ENCODE measurements at regions not wholly inside any gene's neighbourhood (a gene's known extent, or its start where the extent isn't known, plus 50 kb on each side); places are given as distances from the start of the nearest gene placed in this dataset.

DNA sequence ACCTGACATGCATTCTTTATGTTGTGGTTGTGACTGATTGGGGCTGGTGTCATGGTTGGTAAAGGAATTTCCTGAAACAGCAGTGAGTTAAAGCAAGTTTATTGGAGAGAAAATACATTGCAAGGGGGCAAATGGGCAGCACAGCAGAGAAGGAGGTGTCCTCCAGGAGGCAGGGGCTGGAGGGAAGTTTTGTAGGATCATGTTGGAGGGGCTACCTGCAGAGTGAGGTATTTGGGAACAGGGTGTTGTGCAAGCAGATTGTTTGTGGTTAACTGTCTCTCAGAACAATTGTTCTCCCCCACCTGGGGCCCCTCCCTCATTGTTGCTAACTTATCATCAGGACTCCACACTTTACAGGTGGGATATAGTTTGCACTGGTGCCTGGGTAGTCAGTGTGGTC is 196.0 kb downstream of the NSUN3 start:
- no peak overlapping the region for H3K4me2 ChIP-seq (ENCODE audit: low read length)
- no peak overlapping the region for H3K4me3 ChIP-seq (ENCODE audit: low read length)
- H3K27me3 ChIP-seq (ENCODE audit: insufficient read depth, low read depth, low read length) = no peaks in the 10 kb centered on the region
- no peaks in the 10 kb centered on the region for H4K20me1 ChIP-seq (ENCODE audit: insufficient read depth)
- TF ChIP-seq TAF1 (IDR thresholded peaks at IDR 0.05; ENCODE audit: low read depth) (no peak), RAD21 (conservative IDR thresholded peaks at IDR 0.05) (no peak), EP300 (conservative IDR thresholded peaks at IDR 0.05; ENCODE audit: poor library complexity, severe bottlenecking) (no peak), POLR2AphosphoS5 (IDR thresholded peaks at IDR 0.05) (no peak), MXI1 (conservative IDR thresholded peaks at IDR 0.05; ENCODE audit: poor library complexity, severe bottlenecking) (no peak), EZH2 (IDR thresholded peaks at IDR 0.05; ENCODE audit: borderline replicate concordance, insufficient read depth, low read length, poor library complexity, severe bottlenecking) (no peak), SMC3 (conservative IDR thresholded peaks at IDR 0.05; ENCODE audit: poor library complexity) (no peak)
- TF ChIP-seq, protein P1, sequence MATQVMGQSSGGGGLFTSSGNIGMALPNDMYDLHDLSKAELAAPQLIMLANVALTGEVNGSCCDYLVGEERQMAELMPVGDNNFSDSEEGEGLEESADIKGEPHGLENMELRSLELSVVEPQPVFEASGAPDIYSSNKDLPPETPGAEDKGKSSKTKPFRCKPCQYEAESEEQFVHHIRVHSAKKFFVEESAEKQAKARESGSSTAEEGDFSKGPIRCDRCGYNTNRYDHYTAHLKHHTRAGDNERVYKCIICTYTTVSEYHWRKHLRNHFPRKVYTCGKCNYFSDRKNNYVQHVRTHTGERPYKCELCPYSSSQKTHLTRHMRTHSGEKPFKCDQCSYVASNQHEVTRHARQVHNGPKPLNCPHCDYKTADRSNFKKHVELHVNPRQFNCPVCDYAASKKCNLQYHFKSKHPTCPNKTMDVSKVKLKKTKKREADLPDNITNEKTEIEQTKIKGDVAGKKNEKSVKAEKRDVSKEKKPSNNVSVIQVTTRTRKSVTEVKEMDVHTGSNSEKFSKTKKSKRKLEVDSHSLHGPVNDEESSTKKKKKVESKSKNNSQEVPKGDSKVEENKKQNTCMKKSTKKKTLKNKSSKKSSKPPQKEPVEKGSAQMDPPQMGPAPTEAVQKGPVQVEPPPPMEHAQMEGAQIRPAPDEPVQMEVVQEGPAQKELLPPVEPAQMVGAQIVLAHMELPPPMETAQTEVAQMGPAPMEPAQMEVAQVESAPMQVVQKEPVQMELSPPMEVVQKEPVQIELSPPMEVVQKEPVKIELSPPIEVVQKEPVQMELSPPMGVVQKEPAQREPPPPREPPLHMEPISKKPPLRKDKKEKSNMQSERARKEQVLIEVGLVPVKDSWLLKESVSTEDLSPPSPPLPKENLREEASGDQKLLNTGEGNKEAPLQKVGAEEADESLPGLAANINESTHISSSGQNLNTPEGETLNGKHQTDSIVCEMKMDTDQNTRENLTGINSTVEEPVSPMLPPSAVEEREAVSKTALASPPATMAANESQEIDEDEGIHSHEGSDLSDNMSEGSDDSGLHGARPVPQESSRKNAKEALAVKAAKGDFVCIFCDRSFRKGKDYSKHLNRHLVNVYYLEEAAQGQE (IDR thresholded peaks at IDR 0.05; ENCODE audit: borderline replicate concordance) = no peak
- TF ChIP-seq, protein P2, sequence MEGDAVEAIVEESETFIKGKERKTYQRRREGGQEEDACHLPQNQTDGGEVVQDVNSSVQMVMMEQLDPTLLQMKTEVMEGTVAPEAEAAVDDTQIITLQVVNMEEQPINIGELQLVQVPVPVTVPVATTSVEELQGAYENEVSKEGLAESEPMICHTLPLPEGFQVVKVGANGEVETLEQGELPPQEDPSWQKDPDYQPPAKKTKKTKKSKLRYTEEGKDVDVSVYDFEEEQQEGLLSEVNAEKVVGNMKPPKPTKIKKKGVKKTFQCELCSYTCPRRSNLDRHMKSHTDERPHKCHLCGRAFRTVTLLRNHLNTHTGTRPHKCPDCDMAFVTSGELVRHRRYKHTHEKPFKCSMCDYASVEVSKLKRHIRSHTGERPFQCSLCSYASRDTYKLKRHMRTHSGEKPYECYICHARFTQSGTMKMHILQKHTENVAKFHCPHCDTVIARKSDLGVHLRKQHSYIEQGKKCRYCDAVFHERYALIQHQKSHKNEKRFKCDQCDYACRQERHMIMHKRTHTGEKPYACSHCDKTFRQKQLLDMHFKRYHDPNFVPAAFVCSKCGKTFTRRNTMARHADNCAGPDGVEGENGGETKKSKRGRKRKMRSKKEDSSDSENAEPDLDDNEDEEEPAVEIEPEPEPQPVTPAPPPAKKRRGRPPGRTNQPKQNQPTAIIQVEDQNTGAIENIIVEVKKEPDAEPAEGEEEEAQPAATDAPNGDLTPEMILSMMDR (IDR thresholded peaks at IDR 0.05; ENCODE audit: poor library complexity, severe bottlenecking) = no peak
- H3K79me2 ChIP-seq (replicated peaks; ENCODE audit: insufficient read depth, low read length) = no peaks in the 10 kb centered on the region
- no peak overlapping the region for H2AFZ ChIP-seq (ENCODE audit: low read depth, low read length)
- H3F3A ChIP-seq (ENCODE audit: insufficient read depth, low read length, poor library complexity, severe bottlenecking) = no peaks in the 10 kb centered on the region
- no peaks in the 10 kb centered on the region for H3K36me3 ChIP-seq (ENCODE audit: insufficient read depth, low read length)
- no peak overlapping the region for H3K9ac ChIP-seq (ENCODE audit: low read length)
- H3K27ac ChIP-seq (ENCODE audit: low read length) = no peak overlapping the region
- H3K9me3 ChIP-seq (ENCODE audit: low read length) = no peaks in the 10 kb centered on the region
- peaks cover 2% of the 10 kb centered on the region for H3K9me2 ChIP-seq (ENCODE audit: insufficient read depth, low read length)

DNA sequence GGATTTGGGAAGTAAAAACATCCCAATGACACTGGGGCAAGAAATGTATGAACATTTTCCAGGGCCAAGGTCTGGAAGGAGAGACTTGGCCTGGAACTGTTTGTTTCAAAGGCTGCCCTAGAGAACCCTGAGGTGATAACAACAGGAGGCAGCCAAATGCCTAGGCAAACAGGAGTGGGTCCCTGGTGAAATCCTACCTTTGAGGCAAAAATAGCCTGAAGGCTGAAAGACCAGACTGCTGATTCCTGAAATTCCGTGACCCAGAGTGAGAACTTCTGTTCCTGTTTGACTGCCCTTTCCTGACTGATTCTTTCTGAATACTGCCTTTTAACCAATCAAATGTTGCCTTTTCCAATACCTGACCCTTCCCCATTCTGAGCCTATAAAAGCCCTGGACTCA is 196.4 kb downstream of the NSUN3 start:
- Histone ChIP-seq H3K9me3 (ENCODE audit: low read length) (no peaks in the 10 kb centered on the region), H2AFZ (ENCODE audit: low read depth, low read length) (no peak overlapping the region), H3K79me2 (replicated peaks; ENCODE audit: insufficient read depth, low read length) (no peaks in the 10 kb centered on the region), H3K4me3 (ENCODE audit: low read length) (no peak overlapping the region), H3K36me3 (ENCODE audit: insufficient read depth, low read length) (no peaks in the 10 kb centered on the region), H3K4me2 (ENCODE audit: low read length) (no peak overlapping the region), H3K27me3 (ENCODE audit: insufficient read depth, low read depth, low read length) (no peaks in the 10 kb centered on the region), H3K27ac (ENCODE audit: low read length) (no peak overlapping the region), H3F3A (ENCODE audit: insufficient read depth, low read length, poor library complexity, severe bottlenecking) (no peaks in the 10 kb centered on the region), H3K9ac (ENCODE audit: low read length) (no peak overlapping the region), H3K9me2 (ENCODE audit: insufficient read depth, low read length) (peaks cover 2% of the 10 kb centered on the region), H4K20me1 (ENCODE audit: insufficient read depth) (no peaks in the 10 kb centered on the region)
- no peak for TF ChIP-seq TAF1 (IDR thresholded peaks at IDR 0.05; ENCODE audit: low read depth)
- TF ChIP-seq, protein P2 (IDR thresholded peaks at IDR 0.05; ENCODE audit: poor library complexity, severe bottlenecking) = no peak
- TF ChIP-seq, protein P1 (IDR thresholded peaks at IDR 0.05; ENCODE audit: borderline replicate concordance) = no peak
- TF ChIP-seq EZH2 (IDR thresholded peaks at IDR 0.05; ENCODE audit: borderline replicate concordance, insufficient read depth, low read length, poor library complexity, severe bottlenecking) = no peak
